ENCODE measurements at regions not wholly inside any gene's neighbourhood (a gene's known extent, or its start where the extent isn't known, plus 50 kb on each side); places are given as distances from the start of the nearest gene placed in this dataset.

DNA sequence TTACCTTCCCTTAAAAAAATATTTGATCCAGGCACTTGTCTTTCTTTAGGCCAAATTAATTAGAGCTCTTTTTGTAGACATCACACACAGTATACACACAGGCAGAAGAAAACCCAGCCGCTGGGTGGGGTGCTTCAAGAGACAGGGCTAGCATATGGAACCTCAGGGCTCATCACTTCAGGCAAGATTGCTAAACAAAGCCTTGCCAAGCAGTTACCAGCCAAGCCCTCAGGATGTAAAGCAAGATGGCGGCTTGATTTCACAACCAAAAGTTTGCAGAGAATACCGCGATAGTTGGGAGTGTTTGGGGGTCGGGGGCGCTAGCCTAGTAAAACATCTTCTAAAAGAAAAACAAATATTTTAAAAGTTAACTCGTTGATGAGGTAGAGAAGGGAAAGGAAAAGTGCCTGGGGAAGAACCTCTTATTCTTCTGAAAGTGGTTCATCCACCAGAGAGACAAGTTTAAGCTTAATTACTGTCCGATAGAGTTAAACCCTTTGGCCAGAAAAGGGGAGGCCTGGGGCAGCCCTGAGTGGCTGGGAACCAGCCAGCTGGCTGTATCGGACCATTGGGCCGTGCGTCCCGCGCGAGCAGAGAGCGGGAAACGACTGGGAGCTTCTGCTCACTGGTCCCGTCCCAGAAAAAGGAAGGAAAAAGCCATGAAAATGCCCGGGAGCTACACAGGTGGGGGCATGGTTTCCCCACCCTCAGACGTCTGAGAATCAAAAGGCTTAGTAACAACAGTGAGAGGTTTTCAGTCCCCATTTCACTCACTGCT is 254.9 kb upstream of the PCDH20 start:
- WGBS, 3 donors: 89 to 93% (median 92%) methylated on average over 19 of the region's 19 CpGs

DNA sequence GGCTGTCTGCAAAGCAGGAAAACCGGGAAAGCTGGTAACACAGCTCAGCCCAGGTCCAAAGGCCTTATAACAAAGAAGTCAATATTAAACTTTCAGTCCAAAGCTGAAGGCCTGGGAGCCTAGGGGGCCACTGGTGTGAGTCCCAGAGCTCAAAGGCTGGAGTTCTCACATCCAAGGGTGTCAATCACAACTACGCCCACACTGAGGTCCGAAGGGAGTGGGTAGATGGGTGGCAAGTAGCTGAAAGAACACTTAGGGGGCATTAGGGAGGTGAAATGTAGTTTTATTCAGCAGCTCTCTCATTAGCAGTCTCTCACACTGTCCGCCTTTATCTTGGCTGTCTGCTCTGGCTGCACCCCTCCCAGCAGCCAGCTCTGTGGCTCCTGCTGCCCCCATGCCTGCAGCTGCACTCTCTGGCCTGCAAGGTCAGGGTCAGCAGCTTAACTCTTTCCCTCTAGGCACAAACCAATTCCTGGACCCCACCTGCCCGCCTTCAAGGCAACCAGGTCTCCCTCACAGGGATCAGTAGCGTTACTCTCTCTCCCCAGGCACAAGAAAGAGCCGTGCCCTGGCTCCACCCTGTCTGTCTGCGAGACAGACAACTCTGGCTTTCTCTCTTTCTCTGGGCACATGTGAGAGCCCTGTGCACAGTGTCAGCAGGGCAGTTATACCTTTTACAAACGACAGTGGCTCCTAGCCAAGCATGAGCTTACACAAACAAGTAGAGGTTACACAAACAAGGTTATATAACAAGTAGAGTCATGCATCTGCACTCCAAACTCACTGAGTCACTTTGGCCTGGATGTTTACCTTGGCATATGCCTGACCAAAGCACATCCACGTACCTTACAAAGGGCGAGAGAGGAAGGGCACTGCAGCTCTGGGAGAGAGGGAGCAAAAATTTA is 249.4 kb upstream of the PCDH20 start:
- 58 to 64% (median 62%) methylated on average over 11 of the region's 11 CpGs for WGBS, 3 donors
- H3K27me3 ChIP-seq: no peaks in the 10 kb centered on the region
- TF ChIP-seq, protein P1, sequence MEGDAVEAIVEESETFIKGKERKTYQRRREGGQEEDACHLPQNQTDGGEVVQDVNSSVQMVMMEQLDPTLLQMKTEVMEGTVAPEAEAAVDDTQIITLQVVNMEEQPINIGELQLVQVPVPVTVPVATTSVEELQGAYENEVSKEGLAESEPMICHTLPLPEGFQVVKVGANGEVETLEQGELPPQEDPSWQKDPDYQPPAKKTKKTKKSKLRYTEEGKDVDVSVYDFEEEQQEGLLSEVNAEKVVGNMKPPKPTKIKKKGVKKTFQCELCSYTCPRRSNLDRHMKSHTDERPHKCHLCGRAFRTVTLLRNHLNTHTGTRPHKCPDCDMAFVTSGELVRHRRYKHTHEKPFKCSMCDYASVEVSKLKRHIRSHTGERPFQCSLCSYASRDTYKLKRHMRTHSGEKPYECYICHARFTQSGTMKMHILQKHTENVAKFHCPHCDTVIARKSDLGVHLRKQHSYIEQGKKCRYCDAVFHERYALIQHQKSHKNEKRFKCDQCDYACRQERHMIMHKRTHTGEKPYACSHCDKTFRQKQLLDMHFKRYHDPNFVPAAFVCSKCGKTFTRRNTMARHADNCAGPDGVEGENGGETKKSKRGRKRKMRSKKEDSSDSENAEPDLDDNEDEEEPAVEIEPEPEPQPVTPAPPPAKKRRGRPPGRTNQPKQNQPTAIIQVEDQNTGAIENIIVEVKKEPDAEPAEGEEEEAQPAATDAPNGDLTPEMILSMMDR (IDR thresholded peaks at IDR 0.05): no peak
- no peak for TF ChIP-seq POLR2A (IDR thresholded peaks at IDR 0.05)
- TF ChIP-seq EP300 (IDR thresholded peaks at IDR 0.05): no peak
- H3K36me3 ChIP-seq: no peaks in the 10 kb centered on the region
- intact Hi-C loops (cut with DNase I): no loop called here
- no peak overlapping the region for H3K27ac ChIP-seq
- no peak overlapping the region for H3K4me3 ChIP-seq
- no peak for DNase-seq
- H3K9me3 ChIP-seq: no peaks in the 10 kb centered on the region
- no peaks in the 10 kb centered on the region for H3K4me1 ChIP-seq (ENCODE audit: insufficient read depth)

More for the DNA sequence above, 254.9 kb upstream of the PCDH20 start:
- Histone ChIP-seq H3K4me1 (ENCODE audit: insufficient read depth) (no peaks in the 10 kb centered on the region), H3K4me3 (no peak overlapping the region), H3K27me3 (no peaks in the 10 kb centered on the region), H3K36me3 (no peaks in the 10 kb centered on the region), H3K9me3 (no peaks in the 10 kb centered on the region), H3K27ac (no peak overlapping the region)
- DNase-seq: no peak
- TF ChIP-seq EP300 (IDR thresholded peaks at IDR 0.05) (no peak), POLR2A (IDR thresholded peaks at IDR 0.05) (no peak)
- TF ChIP-seq, protein P1 (IDR thresholded peaks at IDR 0.05): no peak
- intact Hi-C loops (cut with DNase I): no loop called here

DNA sequence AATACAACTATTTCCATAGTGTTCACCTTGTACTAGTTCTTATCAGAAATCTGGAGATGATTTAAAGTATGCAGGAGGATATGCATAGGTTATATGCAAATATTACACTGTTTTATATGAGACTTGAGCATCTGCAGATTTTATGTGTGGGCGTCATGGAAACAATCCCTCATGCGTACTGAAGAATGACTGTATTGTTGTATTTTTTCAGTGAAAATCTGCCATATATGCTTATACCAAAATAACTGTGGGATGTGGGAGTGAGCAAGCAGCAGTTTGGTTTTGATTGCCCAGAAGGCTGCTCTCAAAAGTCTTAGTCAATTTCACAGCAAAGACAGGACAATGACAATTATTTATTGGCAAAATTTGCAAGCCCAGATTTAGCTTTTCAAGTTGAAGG is 238.8 kb upstream of the PCDH20 start:
- intact Hi-C loops (cut with DNase I): no loop called here
- no peaks in the 10 kb centered on the region for H3K27me3 ChIP-seq
- no peaks in the 10 kb centered on the region for H3K4me1 ChIP-seq (ENCODE audit: insufficient read depth)
- no peak for TF ChIP-seq POLR2A (IDR thresholded peaks at IDR 0.05)
- TF ChIP-seq, protein P1 (IDR thresholded peaks at IDR 0.05): no peak
- no peak for TF ChIP-seq EP300 (IDR thresholded peaks at IDR 0.05)
- no peaks in the 10 kb centered on the region for H3K9me3 ChIP-seq
- no peak for DNase-seq
- 23 to 44% (median 29%) methylated on average over 2 of the region's 2 CpGs for WGBS, 3 donors
- H3K36me3 ChIP-seq: no peaks in the 10 kb centered on the region
- H3K4me3 ChIP-seq: no peak overlapping the region
- H3K27ac ChIP-seq: no peak overlapping the region

DNA sequence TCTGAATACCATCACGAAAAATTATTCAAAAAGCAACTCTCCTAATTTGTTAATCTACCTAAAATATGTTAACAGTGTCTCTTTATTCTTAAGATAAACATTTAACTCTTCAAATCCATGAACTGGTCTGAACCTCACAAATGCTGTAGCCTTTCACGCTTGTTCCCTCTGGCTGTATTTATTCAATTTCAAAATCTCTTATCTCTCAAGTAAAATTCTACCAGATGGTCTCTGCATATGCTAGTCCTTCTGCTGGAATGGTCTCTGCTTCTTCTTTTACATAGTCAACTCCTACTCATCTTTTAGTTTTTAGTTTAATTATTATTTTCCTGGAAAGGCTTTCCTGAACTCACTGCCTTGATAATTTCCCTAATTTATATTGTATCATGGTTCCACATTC is 232.9 kb upstream of the PCDH20 start:
- WGBS, 3 donors: 32 to 39% (median 35%) methylated on average over 2 of the region's 2 CpGs
- Histone ChIP-seq H3K9me3 (no peaks in the 10 kb centered on the region), H3K27me3 (no peaks in the 10 kb centered on the region), H3K36me3 (no peaks in the 10 kb centered on the region), H3K4me3 (no peak overlapping the region), H3K4me1 (ENCODE audit: insufficient read depth) (no peaks in the 10 kb centered on the region), H3K27ac (no peak overlapping the region)
- TF ChIP-seq EP300 (IDR thresholded peaks at IDR 0.05): no peak
- no peak for TF ChIP-seq POLR2A (IDR thresholded peaks at IDR 0.05)
- TF ChIP-seq, protein P1 (IDR thresholded peaks at IDR 0.05): no peak
- intact Hi-C loops (cut with DNase I): no loop called here
- DNase-seq: no peak

Measured in ovary (tissue), 7 donors.